CD4-positive, CD25-positive, alpha-beta regulatory T cell (primary cell): ENCODE measurements at regions not wholly inside any gene's neighbourhood (a gene's known extent, or its start where the extent isn't known, plus 50 kb on each side); places are given as distances from the start of the nearest gene placed in this dataset.

Experiments
- ATAC-seq, 2 donors: fragments of 150-1000 bp; cut with Tn5 transposase; one replicate each; pipeline ENCODE4 v1.10.0; 2021; ENCODE audit warnings: low read depth in 2 of 2, moderate number of reproducible peaks in 2 of 2, moderate library complexity in 1 of 2
- DNase-seq, 3 donors: peaks; one replicate each; pipeline versions ENCODE4 v3.0.0 to v3.0.0-alpha.2; 2012 to 2022; ENCODE audit warnings: mixed read lengths in 1 of 3
- H3K27ac ChIP-seq: one replicate; pipeline ENCODE4 v1.7.0; 2013; ENCODE audit warnings: mild to moderate bottlenecking, low read length; ENCODE audit not compliant: insufficient read depth, poor library complexity, severe bottlenecking
- H3K27me3 ChIP-seq: one replicate; pipeline ENCODE4 v1.7.0; 2013; ENCODE audit warnings: low read length; ENCODE audit not compliant: control insufficient read depth, insufficient read depth
- H3K36me3 ChIP-seq: one replicate; pipeline ENCODE4 v1.7.0; 2013; ENCODE audit warnings: mild to moderate bottlenecking, low read length, moderate library complexity; ENCODE audit not compliant: control insufficient read depth, insufficient read depth
- H3K4me1 ChIP-seq: 2 replicates; pipeline ENCODE4 v1.7.0; 2013; ENCODE audit warnings: mild to moderate bottlenecking, low read length; ENCODE audit not compliant: insufficient read depth, control insufficient read depth, poor library complexity, severe bottlenecking
- H3K4me3 ChIP-seq: one replicate; pipeline ENCODE4 v1.7.0; 2013; ENCODE audit warnings: low read depth, mild to moderate bottlenecking, low read length, moderate library complexity
- H3K9me3 ChIP-seq, 2 experiments: 1 replicate in 1 of 2; 2 replicates in 1 of 2; pipeline ENCODE4 v1.7.0; 2013; ENCODE audit warnings: low read length in 2 of 2, mild to moderate bottlenecking in 1 of 2, moderate library complexity in 1 of 2; ENCODE audit not compliant: control insufficient read depth in 2 of 2
- H3K27ac Mint-ChIP-seq, 3 donors: one replicate each; pipeline ENCODE4 v1.8.0; 2020 to 2022; ENCODE audit warnings: mild to moderate bottlenecking in 3 of 3, mixed read lengths in 3 of 3, moderate library complexity in 2 of 3
- H3K27me3 Mint-ChIP-seq: one replicate; pipeline ENCODE4 v1.8.0; 2022; ENCODE audit warnings: mild to moderate bottlenecking, mixed read lengths
- H3K36me3 Mint-ChIP-seq: one replicate; pipeline ENCODE4 v1.8.0; 2020; ENCODE audit warnings: mixed read lengths
- H3K4me1 Mint-ChIP-seq, 4 donors: one replicate each; pipeline ENCODE4 v1.8.0; 2020 to 2022; ENCODE audit warnings: mixed read lengths in 4 of 4, mild to moderate bottlenecking in 1 of 4
- H3K4me3 Mint-ChIP-seq, 4 donors: one replicate each; pipeline ENCODE4 v1.8.0; 2020 to 2022; ENCODE audit warnings: mild to moderate bottlenecking in 4 of 4, mixed read lengths in 4 of 4, moderate library complexity in 3 of 4
- H3K9me3 Mint-ChIP-seq, 7 donors: one replicate each; pipeline ENCODE4 v1.8.0; 2020 to 2022; ENCODE audit warnings: mixed read lengths in 7 of 7, mild to moderate bottlenecking in 3 of 7, moderate library complexity in 2 of 7

GRCh38 chr11:92844197-92844596 is 125.3 kb upstream of the MTNR1B start:
- H3K27me3 Mint-ChIP-seq, result no peaks in the 10 kb centered on the region
- Histone ChIP-seq H3K27me3 (no peaks in the 10 kb centered on the region), H3K4me1 (no peaks in the 10 kb centered on the region), H3K36me3 (no peaks in the 10 kb centered on the region), H3K4me3 (no peak overlapping the region), H3K9me3 (no peaks in the 10 kb centered on the region), H3K27ac (no peak overlapping the region)
- H3K4me3 Mint-ChIP-seq, result no peak overlapping the region
- H3K4me1 Mint-ChIP-seq, result no peaks in the 10 kb centered on the region
- DNase-seq, result no peak
- H3K9me3 Mint-ChIP-seq, result peaks cover 0 to 3% (median 0%) of the 10 kb centered on the region in 7 donors
- ATAC-seq, result no peak
- no peaks in the 10 kb centered on the region for H3K36me3 Mint-ChIP-seq
- H3K27ac Mint-ChIP-seq, result no peak overlapping the region

GRCh38 chr11:92845390-92845789 is 124.1 kb upstream of the MTNR1B start:
- Mint-ChIP-seq H3K4me1 (no peaks in the 10 kb centered on the region), H3K36me3 (no peaks in the 10 kb centered on the region), H3K9me3 (peaks cover 0 to 3% (median 0%) of the 10 kb centered on the region in 7 donors), H3K27ac (no peak overlapping the region), H3K4me3 (no peak overlapping the region), H3K27me3 (no peaks in the 10 kb centered on the region)
- Histone ChIP-seq H3K9me3 (no peaks in the 10 kb centered on the region), H3K4me3 (no peak overlapping the region), H3K27ac (no peak overlapping the region), H3K27me3 (no peaks in the 10 kb centered on the region), H3K4me1 (no peaks in the 10 kb centered on the region), H3K36me3 (no peaks in the 10 kb centered on the region)
- DNase-seq, result no peak
- ATAC-seq, result no peak

GRCh38 chr11:92845805-92846204 is 123.6 kb upstream of the MTNR1B start:
- no peak overlapping the region for H3K27ac ChIP-seq
- no peaks in the 10 kb centered on the region for H3K4me1 Mint-ChIP-seq
- no peak overlapping the region for H3K27ac Mint-ChIP-seq
- H3K36me3 Mint-ChIP-seq, result no peaks in the 10 kb centered on the region
- H3K4me1 ChIP-seq, result no peaks in the 10 kb centered on the region
- no peaks in the 10 kb centered on the region for H3K36me3 ChIP-seq
- H3K9me3 ChIP-seq, result no peaks in the 10 kb centered on the region
- no peak overlapping the region for H3K4me3 Mint-ChIP-seq
- no peak for DNase-seq
- peaks cover 0 to 3% (median 0%) of the 10 kb centered on the region in 7 donors for H3K9me3 Mint-ChIP-seq
- no peaks in the 10 kb centered on the region for H3K27me3 Mint-ChIP-seq
- H3K4me3 ChIP-seq, result no peak overlapping the region
- ATAC-seq, result no peak
- H3K27me3 ChIP-seq, result no peaks in the 10 kb centered on the region

- Histone ChIP-seq H3K4me1 (no peaks in the 10 kb centered on the region), H3K36me3 (no peaks in the 10 kb centered on the region), H3K9me3 (no peaks in the 10 kb centered on the region), H3K4me3 (no peak overlapping the region), H3K27me3 (no peaks in the 10 kb centered on the region), H3K27ac (no peak overlapping the region)
- ATAC-seq (no peak), DNase-seq (no peak)
- Mint-ChIP-seq H3K4me3 (no peak overlapping the region), H3K4me1 (no peaks in the 10 kb centered on the region), H3K9me3 (peaks cover 0 to 2% (median 0%) of the 10 kb centered on the region in 7 donors), H3K27me3 (no peaks in the 10 kb centered on the region), H3K27ac (no peak overlapping the region), H3K36me3 (no peaks in the 10 kb centered on the region)
These were observed 122.8 kb upstream of the MTNR1B start for GRCh38 chr11:92846491-92847125.

GRCh38 chr11:92848578-92848977 is 120.9 kb upstream of the MTNR1B start:
- Histone ChIP-seq H3K4me1 (no peaks in the 10 kb centered on the region), H3K9me3 (no peaks in the 10 kb centered on the region), H3K27ac (no peak overlapping the region), H3K36me3 (no peaks in the 10 kb centered on the region), H3K4me3 (no peak overlapping the region), H3K27me3 (no peaks in the 10 kb centered on the region)
- H3K4me1 Mint-ChIP-seq, result no peaks in the 10 kb centered on the region
- peaks cover 0 to 2% (median 0%) of the 10 kb centered on the region in 7 donors for H3K9me3 Mint-ChIP-seq
- H3K27ac Mint-ChIP-seq, result no peak overlapping the region
- no peak overlapping the region for H3K4me3 Mint-ChIP-seq
- no peaks in the 10 kb centered on the region for H3K36me3 Mint-ChIP-seq
- no peaks in the 10 kb centered on the region for H3K27me3 Mint-ChIP-seq
- DNase-seq (no peak), ATAC-seq (no peak)

GRCh38 chr11:92850296-92850826 is 119.1 kb upstream of the MTNR1B start:
- no peaks in the 10 kb centered on the region for H3K9me3 ChIP-seq
- Mint-ChIP-seq H3K36me3 (no peaks in the 10 kb centered on the region), H3K4me1 (no peaks in the 10 kb centered on the region), H3K27ac (no peak overlapping the region), H3K27me3 (no peaks in the 10 kb centered on the region), H3K4me3 (no peak overlapping the region), H3K9me3 (peaks cover 0 to 1% (median 0%) of the 10 kb centered on the region in 7 donors)
- no peaks in the 10 kb centered on the region for H3K4me1 ChIP-seq
- H3K4me3 ChIP-seq, result no peak overlapping the region
- no peak overlapping the region for H3K27ac ChIP-seq
- ATAC-seq (no peak), DNase-seq (no peak)
- no peaks in the 10 kb centered on the region for H3K27me3 ChIP-seq
- H3K36me3 ChIP-seq, result no peaks in the 10 kb centered on the region

- no peaks in the 10 kb centered on the region for H3K36me3 Mint-ChIP-seq
- DNase-seq (no peak), ATAC-seq (no peak)
- H3K9me3 Mint-ChIP-seq, result peaks cover 0 to 1% (median 0%) of the 10 kb centered on the region in 7 donors
- H3K4me3 Mint-ChIP-seq, result no peak overlapping the region
- no peaks in the 10 kb centered on the region for H3K27me3 ChIP-seq
- no peaks in the 10 kb centered on the region for H3K4me1 Mint-ChIP-seq
- H3K36me3 ChIP-seq, result no peaks in the 10 kb centered on the region
- no peaks in the 10 kb centered on the region for H3K9me3 ChIP-seq
- H3K27ac ChIP-seq, result no peak overlapping the region
- no peaks in the 10 kb centered on the region for H3K4me1 ChIP-seq
- H3K27ac Mint-ChIP-seq, result no peak overlapping the region
- no peak overlapping the region for H3K4me3 ChIP-seq
- no peaks in the 10 kb centered on the region for H3K27me3 Mint-ChIP-seq
These were observed 117.2 kb upstream of the MTNR1B start for GRCh38 chr11:92852229-92852628.

- DNase-seq, result no peak
- Mint-ChIP-seq H3K4me1 (no peaks in the 10 kb centered on the region), H3K27ac (no peak overlapping the region), H3K4me3 (no peak overlapping the region), H3K36me3 (no peaks in the 10 kb centered on the region), H3K27me3 (no peaks in the 10 kb centered on the region), H3K9me3 (peaks cover 0 to 1% (median 0%) of the 10 kb centered on the region in 7 donors)
- Histone ChIP-seq H3K9me3 (no peaks in the 10 kb centered on the region), H3K4me1 (no peaks in the 10 kb centered on the region), H3K27ac (no peak overlapping the region), H3K4me3 (no peak overlapping the region), H3K36me3 (no peaks in the 10 kb centered on the region), H3K27me3 (no peaks in the 10 kb centered on the region)
- ATAC-seq, result no peak
These were observed 116.5 kb upstream of the MTNR1B start for GRCh38 chr11:92852946-92853345.
